Liver (tissue), 8 donors: ENCODE measurements at regions not wholly inside any gene's neighbourhood (a gene's known extent, or its start where the extent isn't known, plus 50 kb on each side); places are given as distances from the start of the nearest gene placed in this dataset.

Experiments used
- DNase-seq: peaks from one replicate; pipeline ENCODE4 v3.0.0-alpha.2; 2017; ENCODE audit warnings: low spot score
- H3K27ac ChIP-seq, 2 donors: one replicate each; pipeline ENCODE4 v1.7.0; 2013; ENCODE audit warnings: inconsistent platforms in 2 of 2, low read length in 2 of 2, control low read depth in 1 of 2, low read depth in 1 of 2, mild to moderate bottlenecking in 1 of 2
- H3K27me3 ChIP-seq, 4 donors: one replicate each; pipeline versions ENCODE4 v1.6.1 to v1.7.0; 2013; ENCODE audit warnings: low read length in 3 of 4, inconsistent platforms in 1 of 4, mild to moderate bottlenecking in 1 of 4, moderate library complexity in 1 of 4; ENCODE audit not compliant: control insufficient read depth in 4 of 4, insufficient read depth in 4 of 4
- H3K36me3 ChIP-seq, 4 donors: one replicate each; pipeline versions ENCODE4 v1.6.1 to v1.7.0; 2013; ENCODE audit warnings: low read length in 3 of 4, mild to moderate bottlenecking in 3 of 4, low read depth in 1 of 4, moderate library complexity in 1 of 4; ENCODE audit not compliant: control insufficient read depth in 4 of 4, insufficient read depth in 3 of 4
- H3K4me1 ChIP-seq, 4 donors: one replicate each; pipeline versions ENCODE4 v1.6.1 to v1.7.0; 2013; ENCODE audit warnings: low read length in 3 of 4, mild to moderate bottlenecking in 3 of 4, moderate library complexity in 1 of 4; ENCODE audit not compliant: control insufficient read depth in 4 of 4, insufficient read depth in 4 of 4
- H3K4me3 ChIP-seq, 3 donors: one replicate each; pipeline versions ENCODE4 v1.6.1 to v1.7.0; 2013; ENCODE audit warnings: low read length in 3 of 3, control low read depth in 1 of 3, low read depth in 1 of 3, mild to moderate bottlenecking in 1 of 3
- H3K9ac ChIP-seq, 2 donors: one replicate each; pipeline ENCODE4 v1.7.0; 2013; ENCODE audit warnings: low read length in 2 of 2, mild to moderate bottlenecking in 2 of 2, moderate library complexity in 2 of 2, control low read depth in 1 of 2, low read depth in 1 of 2
- H3K9me3 ChIP-seq, 4 donors: one replicate each; pipeline versions ENCODE4 v1.6.1 to v1.7.0; 2013; ENCODE audit warnings: low read length in 3 of 4; ENCODE audit not compliant: control insufficient read depth in 4 of 4
- ATF3 ChIP-seq: IDR thresholded peaks from 2 replicates; pipeline ENCODE4 v1.6.1; 2016; ENCODE audit warnings: antibody characterized with exemption
- CTCF ChIP-seq: fragments of 150-350 bp; IDR thresholded peaks from 2 replicates; pipeline ENCODE4 v1.5.1; 2017; ENCODE audit warnings: improper control_type of control experiment, low read depth, low read length; ENCODE audit not compliant: missing input control
- EGR1 ChIP-seq, 2 donors: IDR thresholded peaks; 2 replicates each; pipeline ENCODE4 v1.6.1; 2016 to 2018; ENCODE audit warnings: antibody characterized with exemption in 2 of 2, low read depth in 2 of 2
- FOXA1 ChIP-seq: IDR thresholded peaks from 2 replicates; pipeline ENCODE4 v1.6.1; 2016; ENCODE audit warnings: antibody characterized with exemption
- FOXA2 ChIP-seq: IDR thresholded peaks from 2 replicates; pipeline ENCODE4 v1.6.1; 2016; ENCODE audit warnings: antibody characterized with exemption
- GABPA ChIP-seq, 2 donors: IDR thresholded peaks in 1 of 2; conservative IDR thresholded peaks in 1 of 2; 2 replicates each; pipeline ENCODE4 v1.6.1; 2016; ENCODE audit warnings: antibody characterized with exemption in 2 of 2, mild to moderate bottlenecking in 1 of 2, moderate library complexity in 1 of 2
- HNF4A ChIP-seq, 2 donors: conservative IDR thresholded peaks; 2 replicates each; pipeline ENCODE4 v1.6.1; 2016; ENCODE audit warnings: antibody characterized with exemption in 2 of 2, mild to moderate bottlenecking in 2 of 2
- HNF4G ChIP-seq: IDR thresholded peaks from 2 replicates; pipeline ENCODE4 v1.6.1; 2016; ENCODE audit warnings: antibody characterized with exemption
- JUND ChIP-seq, 2 donors: IDR thresholded peaks; 2 replicates each; pipeline ENCODE4 v1.6.1; 2016; ENCODE audit warnings: antibody characterized with exemption in 2 of 2
- MAX ChIP-seq: IDR thresholded peaks from 2 replicates; pipeline ENCODE4 v1.6.1; 2016; ENCODE audit warnings: antibody characterized with exemption
- NR2F2 ChIP-seq: IDR thresholded peaks from 2 replicates; pipeline ENCODE4 v1.6.1; 2016; ENCODE audit warnings: antibody characterized with exemption
- RAD21 ChIP-seq, 2 donors: IDR thresholded peaks; 2 replicates each; pipeline ENCODE4 v1.6.1; 2016; ENCODE audit warnings: antibody characterized with exemption in 2 of 2, mild to moderate bottlenecking in 2 of 2
- REST ChIP-seq: IDR thresholded peaks from 2 replicates; pipeline ENCODE4 v1.6.1; 2016; ENCODE audit warnings: antibody characterized with exemption, mild to moderate bottlenecking
- RXRA ChIP-seq, 2 donors: IDR thresholded peaks; 2 replicates each; pipeline ENCODE4 v1.6.1; 2017 to 2018; ENCODE audit warnings: antibody characterized with exemption in 2 of 2, mild to moderate bottlenecking in 1 of 2
- SP1 ChIP-seq: IDR thresholded peaks from 2 replicates; pipeline ENCODE4 v1.6.1; 2018; ENCODE audit warnings: antibody characterized with exemption, mild to moderate bottlenecking
- TAF1 ChIP-seq: conservative IDR thresholded peaks from 2 replicates; pipeline ENCODE4 v1.6.1; 2016; ENCODE audit warnings: antibody characterized with exemption, mild to moderate bottlenecking
- YY1 ChIP-seq: IDR thresholded peaks from 2 replicates; pipeline ENCODE4 v1.6.1; 2016; ENCODE audit warnings: antibody characterized with exemption, mild to moderate bottlenecking
- ZBTB33 ChIP-seq: IDR thresholded peaks from 2 replicates; pipeline ENCODE4 v1.6.1; 2016; ENCODE audit warnings: antibody characterized with exemption
- WGBS: extraction: QIAGEN DNeasy Blood & Tissue Kit; methylation state at CpG from one replicate; pipeline ENCODE4 v1.1.7; 2013; 5-methylcytosine and 5-hydroxymethylcytosine counted together
- donor health status: healthy.
- donor health status: healthy.
- donor health status: healthy.
- donor health status: healthy.
- donor health status: healthy.

- no peak for DNase-seq
- Histone ChIP-seq H3K36me3 (no peaks in the 10 kb centered on the region), H3K9me3 (no peaks in the 10 kb centered on the region), H3K27ac (no peak overlapping the region), H3K4me1 (no peaks in the 10 kb centered on the region), H3K27me3 (no peaks in the 10 kb centered on the region), H3K4me3 (no peak overlapping the region), H3K9ac (no peak overlapping the region)
- 82% methylated on average over 4 of the region's 4 CpGs for WGBS
- no peak for TF ChIP-seq FOXA2
- no peak for TF ChIP-seq NR2F2
- TF ChIP-seq RXRA (IDR thresholded peaks at IDR 0.05), result no peak
- no peak for TF ChIP-seq ZBTB33
- no peak for TF ChIP-seq SP1
- TF ChIP-seq FOXA1, result no peak
- no peak for TF ChIP-seq ATF3
- TF ChIP-seq YY1, result no peak
- no peak for TF ChIP-seq HNF4G
- no peak for TF ChIP-seq EGR1 (IDR thresholded peaks at IDR 0.05; ENCODE audit: low read depth in 2 of 2)
- no peak for TF ChIP-seq RAD21 (IDR thresholded peaks at IDR 0.05)
- TF ChIP-seq CTCF, result no peak
- no peak for TF ChIP-seq REST
- TF ChIP-seq TAF1, result no peak
- TF ChIP-seq JUND (IDR thresholded peaks at IDR 0.05), result no peak
- TF ChIP-seq HNF4A (conservative IDR thresholded peaks at IDR 0.05), result no peak
- no peak for TF ChIP-seq MAX
- no peak for TF ChIP-seq GABPA (IDR thresholded peaks at IDR 0.05 in 1 of 2, conservative IDR thresholded peaks at IDR 0.05 in 1 of 2)
Measured at GRCh38 chr2:57848723-57849122, 197.9 kb upstream of the VRK2 start.

- TF ChIP-seq YY1, result no peak
- TF ChIP-seq REST, result no peak
- TF ChIP-seq EGR1 (IDR thresholded peaks at IDR 0.05; ENCODE audit: low read depth in 2 of 2), result no peak
- TF ChIP-seq MAX, result no peak
- TF ChIP-seq NR2F2, result no peak
- H3K9me3 ChIP-seq, result no peaks in the 10 kb centered on the region
- H3K9ac ChIP-seq, result no peak overlapping the region
- 82% methylated on average over 3 of the region's 3 CpGs for WGBS
- H3K27ac ChIP-seq, result no peak overlapping the region
- DNase-seq, result no peak
- H3K36me3 ChIP-seq, result no peaks in the 10 kb centered on the region
- H3K4me1 ChIP-seq, result no peaks in the 10 kb centered on the region
- H3K4me3 ChIP-seq, result no peak overlapping the region
- no peaks in the 10 kb centered on the region for H3K27me3 ChIP-seq
Measured at GRCh38 chr2:57849843-57850242, 196.8 kb upstream of the VRK2 start.
